Skeletal muscle tissue (tissue), 3 donors: ENCODE measurements at regions not wholly inside any gene's neighbourhood (a gene's known extent, or its start where the extent isn't known, plus 50 kb on each side); places are given as distances from the start of the nearest gene placed in this dataset.

Source experiments
- H3K27ac ChIP-seq: one replicate; pipeline ENCODE4 v1.7.0; 2013; ENCODE audit warnings: mild to moderate bottlenecking, low read depth, low read length, inconsistent platforms
- H3K27me3 ChIP-seq, 3 donors: one replicate each; pipeline ENCODE4 v1.7.0; 2013; ENCODE audit warnings: low read length in 3 of 3; ENCODE audit not compliant: control insufficient read depth in 3 of 3, insufficient read depth in 3 of 3
- H3K36me3 ChIP-seq, 3 donors: one replicate each; pipeline ENCODE4 v1.7.0; 2013; ENCODE audit warnings: low read length in 3 of 3; ENCODE audit not compliant: control insufficient read depth in 3 of 3, insufficient read depth in 3 of 3
- H3K4me1 ChIP-seq, 3 donors: one replicate each; pipeline ENCODE4 v1.7.0; 2013; ENCODE audit warnings: low read length in 3 of 3, mild to moderate bottlenecking in 3 of 3; ENCODE audit not compliant: control insufficient read depth in 3 of 3, insufficient read depth in 3 of 3
- H3K4me3 ChIP-seq, 3 donors: one replicate each; pipeline ENCODE4 v1.7.0; 2013; ENCODE audit warnings: low read length in 3 of 3
- H3K9ac ChIP-seq, 3 donors: one replicate each; pipeline ENCODE4 v1.7.0; 2013; ENCODE audit warnings: low read length in 3 of 3, mild to moderate bottlenecking in 3 of 3, moderate library complexity in 2 of 3, low read depth in 1 of 3
- H3K9me3 ChIP-seq, 3 donors: one replicate each; pipeline ENCODE4 v1.7.0; 2013; ENCODE audit warnings: low read length in 3 of 3; ENCODE audit not compliant: control insufficient read depth in 3 of 3
- donor health status: Osteomylitis.

DNA sequence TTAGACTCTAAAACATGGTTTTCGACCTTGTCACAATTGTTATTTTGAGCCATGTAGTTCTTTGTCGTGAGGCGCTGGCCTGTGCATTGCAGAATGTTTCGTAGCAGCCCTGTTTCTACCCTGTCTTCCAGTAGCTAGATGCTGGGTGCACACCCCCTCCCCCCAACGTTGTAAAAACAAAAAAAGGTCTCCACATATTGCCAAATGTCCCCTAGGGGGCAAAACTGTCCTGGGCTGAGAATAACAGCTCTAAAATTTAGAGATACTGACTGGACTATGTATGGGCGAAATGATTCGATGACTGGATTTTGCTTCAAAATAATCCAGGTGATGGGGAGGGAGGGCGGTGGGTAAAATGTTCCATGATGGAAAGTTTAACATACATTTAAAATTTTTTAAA is 126.1 kb upstream of the FUT8 start:
- no peak overlapping the region for H3K27ac ChIP-seq

DNA sequence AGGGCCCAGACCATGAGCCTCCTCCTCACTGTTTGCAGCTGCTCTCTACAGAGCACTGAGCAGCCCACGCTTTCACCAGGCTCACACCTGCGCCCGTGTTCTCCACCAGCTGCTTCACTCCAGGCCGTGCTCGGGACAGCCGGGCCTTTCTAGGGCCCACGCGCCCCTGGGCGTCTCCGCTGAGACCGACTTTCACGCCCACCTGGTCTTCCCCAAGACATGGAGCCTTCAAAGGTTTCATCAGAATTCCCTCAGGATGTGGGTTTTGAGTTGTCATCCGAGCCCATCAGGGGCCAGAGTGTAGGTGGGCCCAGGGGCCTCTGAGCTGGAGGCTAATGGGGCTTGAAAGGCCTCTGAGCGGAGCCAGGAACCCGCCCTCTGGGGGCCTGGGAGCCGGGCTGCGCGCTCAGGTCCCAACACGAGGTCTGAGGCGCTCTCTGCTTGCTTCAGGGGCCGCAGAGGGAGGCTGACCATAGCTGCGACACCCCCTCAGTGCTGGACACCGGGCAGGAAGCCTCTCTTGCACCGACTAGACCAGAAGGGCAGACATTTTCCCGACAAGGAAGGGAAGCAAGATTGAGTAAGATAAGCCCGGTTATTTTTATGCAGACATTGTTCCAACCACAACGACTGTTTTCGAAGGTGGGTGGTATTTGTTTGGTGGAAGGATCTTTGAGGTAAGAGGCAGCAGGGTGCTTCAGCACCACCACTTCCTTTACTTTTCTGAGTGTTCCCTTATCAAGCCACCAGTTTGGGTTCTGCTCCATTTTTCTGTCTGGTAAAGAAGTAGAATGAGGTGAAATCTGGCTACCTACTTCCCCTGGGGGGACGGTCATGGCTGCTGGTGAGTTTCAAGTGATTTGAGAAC is 125.0 kb upstream of the FUT8 start:
- Histone ChIP-seq H3K27ac (no peak overlapping the region), H3K27me3 (peaks cover 0 to 2% (median 0%) of the 10 kb centered on the region in 3 donors), H3K4me3 (no peak overlapping the region)

More for the DNA sequence above, 126.1 kb upstream of the FUT8 start:
- Histone ChIP-seq H3K36me3 (no peaks in the 10 kb centered on the region), H3K9ac (no peak overlapping the region), H3K4me3 (no peak overlapping the region), H3K27me3 (peaks cover 0 to 2% (median 0%) of the 10 kb centered on the region in 3 donors), H3K4me1 (peaks cover 6 to 10% (median 9%) of the 10 kb centered on the region in 3 donors), H3K9me3 (no peaks in the 10 kb centered on the region)

DNA sequence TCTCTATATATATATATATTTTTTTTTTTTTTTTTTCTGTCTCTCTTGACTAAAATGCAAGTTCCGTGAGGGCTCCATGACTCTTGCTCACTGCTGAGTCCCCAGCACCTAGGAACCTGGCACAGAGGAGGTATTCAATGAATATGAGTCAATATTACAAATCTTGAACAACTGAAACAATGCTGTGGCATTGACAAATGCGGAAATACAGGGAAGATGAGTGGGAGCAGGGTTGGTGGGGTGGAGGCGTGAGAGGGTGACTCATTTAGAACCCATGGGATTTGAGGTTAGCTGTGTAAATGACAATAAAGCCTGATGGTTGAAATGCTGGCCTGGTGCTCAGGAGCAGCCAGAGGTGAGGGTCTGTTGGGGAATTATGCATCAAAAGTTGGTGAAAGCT is 121.7 kb upstream of the FUT8 start:
- H3K9ac ChIP-seq: no peak overlapping the region
- H3K27me3 ChIP-seq: no peaks in the 10 kb centered on the region
- H3K4me3 ChIP-seq: no peak overlapping the region
- H3K27ac ChIP-seq: no peak overlapping the region
- H3K9me3 ChIP-seq: no peaks in the 10 kb centered on the region
- no peaks in the 10 kb centered on the region for H3K36me3 ChIP-seq
- no peaks in the 10 kb centered on the region for H3K4me1 ChIP-seq

More for the DNA sequence above, 125.0 kb upstream of the FUT8 start:
- Histone ChIP-seq H3K9ac (no peak overlapping the region), H3K4me1 (peaks cover 0 to 3% (median 3%) of the 10 kb centered on the region in 3 donors), H3K36me3 (no peaks in the 10 kb centered on the region), H3K9me3 (no peaks in the 10 kb centered on the region)

DNA sequence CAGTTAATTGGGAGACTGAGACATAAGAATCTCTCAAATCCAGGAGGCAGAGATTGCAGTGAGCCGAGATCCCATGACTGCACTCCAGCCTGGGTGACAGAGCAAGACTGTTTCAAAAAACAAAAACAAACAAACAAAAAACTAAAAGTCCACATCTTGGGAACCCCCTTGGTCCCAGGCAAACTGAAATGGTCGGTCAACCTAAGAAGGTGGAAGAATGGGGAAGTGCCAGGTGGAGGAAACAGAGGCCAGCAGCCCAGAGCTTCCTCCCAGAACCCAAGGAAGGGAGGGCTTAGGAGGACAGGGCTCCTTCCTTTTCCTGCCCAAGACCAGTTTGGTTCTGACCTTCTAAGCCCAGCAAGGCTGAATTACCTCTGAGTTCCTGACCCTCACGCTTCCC is 121.0 kb upstream of the FUT8 start:
- H3K36me3 ChIP-seq: no peaks in the 10 kb centered on the region
- H3K27me3 ChIP-seq: no peaks in the 10 kb centered on the region
- no peaks in the 10 kb centered on the region for H3K9me3 ChIP-seq
- no peak overlapping the region for H3K27ac ChIP-seq
- no peak overlapping the region for H3K4me3 ChIP-seq
- H3K4me1 ChIP-seq: no peaks in the 10 kb centered on the region
- no peak overlapping the region for H3K9ac ChIP-seq

DNA sequence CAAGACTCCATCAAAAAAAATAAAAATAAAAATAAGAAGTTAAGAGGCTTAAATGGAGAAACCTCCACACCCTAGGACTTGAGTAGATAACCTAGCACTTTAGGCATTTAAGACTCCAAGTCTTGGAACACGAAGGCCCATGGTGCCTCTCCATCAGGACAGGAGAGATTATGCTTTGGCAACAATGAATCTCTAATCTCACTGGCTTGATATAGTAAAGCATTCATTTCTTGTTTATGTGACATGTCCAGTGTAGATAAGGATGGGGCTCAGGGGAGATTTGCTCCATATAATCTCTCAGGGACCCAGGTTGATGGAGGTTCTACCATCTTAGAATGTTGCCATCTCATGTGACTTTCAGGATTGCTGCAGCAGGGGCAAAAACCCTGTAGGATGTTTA is 117.7 kb upstream of the FUT8 start:
- H3K27ac ChIP-seq: no peak overlapping the region
- H3K27me3 ChIP-seq: no peaks in the 10 kb centered on the region
- H3K4me3 ChIP-seq: no peak overlapping the region
- no peaks in the 10 kb centered on the region for H3K9me3 ChIP-seq
- H3K4me1 ChIP-seq: no peaks in the 10 kb centered on the region
- no peaks in the 10 kb centered on the region for H3K36me3 ChIP-seq
- no peak overlapping the region for H3K9ac ChIP-seq

DNA sequence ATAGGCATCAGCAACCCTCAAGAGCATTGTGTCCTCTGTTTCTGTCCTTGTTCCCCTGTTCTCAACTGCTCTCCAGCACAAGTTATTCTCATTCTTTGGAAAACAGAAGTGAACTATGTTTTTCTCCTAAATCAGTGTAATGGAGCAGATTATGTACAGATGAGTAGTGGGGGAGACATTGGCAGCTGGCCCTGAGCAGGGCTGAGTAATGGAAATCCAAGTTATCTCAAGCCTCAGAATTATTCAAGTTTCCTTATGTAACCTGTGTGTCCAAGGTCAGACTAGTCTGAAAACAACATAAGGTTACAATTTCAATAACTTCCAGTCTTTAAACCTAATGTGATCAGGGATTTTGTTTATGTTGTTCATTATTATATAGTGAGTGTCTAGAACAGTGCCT is 116.1 kb upstream of the FUT8 start:
- Histone ChIP-seq H3K27ac (no peak overlapping the region), H3K9me3 (no peaks in the 10 kb centered on the region), H3K4me3 (no peak overlapping the region), H3K36me3 (no peaks in the 10 kb centered on the region), H3K27me3 (no peaks in the 10 kb centered on the region), H3K9ac (no peak overlapping the region), H3K4me1 (no peaks in the 10 kb centered on the region)

DNA sequence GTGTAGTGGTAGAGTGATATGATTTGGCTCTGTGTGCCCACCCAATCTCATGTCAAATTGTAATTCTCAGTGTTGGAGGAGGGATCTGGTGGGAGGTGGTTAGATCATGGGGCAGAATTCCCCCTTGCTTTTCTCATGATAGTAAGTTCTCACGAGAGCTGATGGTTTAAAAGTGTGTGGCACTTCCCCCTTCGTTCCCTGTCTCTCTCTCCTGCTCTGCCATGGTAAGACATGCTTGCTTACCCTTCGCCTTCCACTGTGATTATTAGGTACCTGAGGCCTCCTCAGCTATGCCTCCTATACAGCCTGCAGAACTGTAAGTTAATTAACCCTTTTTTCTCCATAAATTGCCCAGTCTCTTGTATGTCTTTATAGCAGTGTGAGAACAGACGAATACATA is 115.7 kb upstream of the FUT8 start:
- Histone ChIP-seq H3K9ac (no peak overlapping the region), H3K36me3 (no peaks in the 10 kb centered on the region), H3K9me3 (no peaks in the 10 kb centered on the region), H3K4me3 (no peak overlapping the region), H3K27ac (no peak overlapping the region), H3K27me3 (no peaks in the 10 kb centered on the region), H3K4me1 (peaks cover 0 to under 1% (median 0%) of the 10 kb centered on the region in 3 donors)

DNA sequence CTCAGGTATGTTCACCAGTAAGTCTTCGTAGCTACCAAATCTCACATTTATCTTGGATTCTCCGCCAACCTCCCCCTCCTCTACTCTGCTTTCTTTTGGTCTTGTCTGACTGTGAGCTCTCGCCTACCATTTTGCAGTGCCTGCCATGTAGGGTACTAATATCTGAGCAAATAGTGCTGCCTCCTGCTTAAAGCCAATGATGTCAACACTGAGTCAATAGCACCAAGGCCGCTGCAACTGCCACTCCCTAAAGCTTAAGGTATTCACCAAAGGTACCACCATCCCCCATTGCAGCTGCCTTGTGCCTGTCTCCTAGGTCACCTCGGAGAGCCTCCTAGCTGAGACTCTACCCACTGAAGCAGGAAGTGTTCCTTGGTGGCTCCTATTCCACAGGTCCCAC is 114.8 kb upstream of the FUT8 start:
- Histone ChIP-seq H3K4me3 (no peak overlapping the region), H3K27ac (no peak overlapping the region), H3K36me3 (no peaks in the 10 kb centered on the region), H3K9me3 (no peaks in the 10 kb centered on the region), H3K27me3 (no peaks in the 10 kb centered on the region), H3K4me1 (peaks cover 0 to 7% (median 0%) of the 10 kb centered on the region in 3 donors), H3K9ac (no peak overlapping the region)

DNA sequence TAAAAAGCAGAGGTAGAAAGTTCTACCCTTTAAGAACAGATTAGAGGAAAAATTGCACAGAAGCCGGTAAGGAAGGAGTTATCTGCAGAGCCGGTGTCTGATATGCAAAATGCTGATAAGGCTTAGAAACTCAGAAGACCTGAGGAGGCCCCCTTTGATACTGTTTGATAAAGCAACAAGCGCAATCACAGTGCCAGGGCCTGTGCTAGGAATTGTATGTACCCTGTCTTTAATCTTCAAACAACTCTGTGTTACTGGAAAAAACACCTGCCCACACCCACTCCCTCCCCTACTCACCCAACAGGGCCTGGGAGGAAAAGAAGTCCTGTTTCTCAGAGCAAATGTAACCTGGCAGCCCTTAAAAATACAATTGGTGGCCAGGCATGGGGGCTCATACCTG is 112.7 kb upstream of the FUT8 start:
- no peak overlapping the region for H3K9ac ChIP-seq
- H3K4me3 ChIP-seq: no peak overlapping the region
- H3K27ac ChIP-seq: no peak overlapping the region
- H3K27me3 ChIP-seq: peaks cover 0 to 2% (median 0%) of the 10 kb centered on the region in 3 donors
- H3K9me3 ChIP-seq: no peaks in the 10 kb centered on the region
- peaks cover 0 to 7% (median 0%) of the 10 kb centered on the region in 3 donors for H3K4me1 ChIP-seq
- H3K36me3 ChIP-seq: no peaks in the 10 kb centered on the region

DNA sequence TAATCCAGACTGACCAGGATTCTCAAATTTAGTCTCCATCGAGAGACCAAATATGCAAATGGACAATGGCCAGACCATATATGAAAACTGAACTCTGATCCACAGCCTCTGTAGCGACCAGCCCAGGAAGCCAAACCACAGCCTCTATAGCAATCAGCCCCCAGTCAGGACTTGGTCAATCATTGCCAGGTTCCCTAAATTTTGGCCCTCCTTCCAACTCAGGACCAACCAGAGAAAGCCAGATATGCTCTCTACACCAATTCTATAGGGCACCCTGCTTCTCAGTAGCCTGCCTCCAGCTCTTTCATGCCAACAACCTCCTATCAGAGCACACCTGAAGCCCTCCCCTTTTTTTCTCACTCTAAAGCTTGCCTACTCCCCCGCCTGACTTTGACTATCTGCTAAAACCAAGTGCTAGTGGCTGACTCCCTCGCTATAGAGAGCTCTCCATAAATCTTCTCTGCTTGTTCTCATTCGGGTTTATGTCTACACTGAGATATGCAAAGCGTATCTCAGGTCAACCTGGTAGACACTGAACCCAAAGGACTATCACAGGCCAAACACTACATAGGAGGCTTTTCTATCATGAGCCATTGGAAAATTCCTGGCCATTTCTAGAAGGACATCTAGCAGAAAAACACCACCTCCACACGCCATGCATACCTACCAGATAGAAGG is 110.5 kb upstream of the FUT8 start:
- no peaks in the 10 kb centered on the region for H3K9me3 ChIP-seq
- no peak overlapping the region for H3K27ac ChIP-seq
- H3K4me1 ChIP-seq: peaks cover 0 to 7% (median 0%) of the 10 kb centered on the region in 3 donors
- H3K36me3 ChIP-seq: no peaks in the 10 kb centered on the region
- H3K27me3 ChIP-seq: peaks cover 0 to 2% (median 0%) of the 10 kb centered on the region in 3 donors
- no peak overlapping the region for H3K4me3 ChIP-seq
- H3K9ac ChIP-seq: no peak overlapping the region
